HFFc6 (cell line): ENCODE measurements at regions not wholly inside any gene's neighbourhood (a gene's known extent, or its start where the extent isn't known, plus 50 kb on each side); places are given as distances from the start of the nearest gene placed in this dataset.
"Not testable (repeated sequence)": the region's sequence is repeated elsewhere in the genome, so short reads cannot be mapped to it uniquely, and the experiment has no call there.

Experiments used
- DNase-seq: peaks from one replicate; pipeline ENCODE4 v3.0.0-alpha.2; 2018
- H3K27ac Mint-ChIP-seq: 2 replicates; pipeline ENCODE4 v1.8.0; 2020; ENCODE audit warnings: mild to moderate bottlenecking, mixed read lengths
- H3K27me3 Mint-ChIP-seq: 2 replicates; pipeline ENCODE4 v1.8.0; 2021; ENCODE audit warnings: mild to moderate bottlenecking, moderate library complexity, mixed read lengths; ENCODE audit not compliant: insufficient read depth
- H3K36me3 Mint-ChIP-seq: 2 replicates; pipeline ENCODE4 v1.8.0; 2021; ENCODE audit warnings: low read depth, mixed read lengths
- H3K4me1 Mint-ChIP-seq: 2 replicates; pipeline ENCODE4 v1.8.0; 2020; ENCODE audit warnings: low read depth, mixed read lengths
- H3K4me3 Mint-ChIP-seq: 2 replicates; pipeline ENCODE4 v1.8.0; 2020; ENCODE audit warnings: mild to moderate bottlenecking, moderate library complexity, mixed read lengths
- H3K9me3 Mint-ChIP-seq: 2 replicates; pipeline ENCODE4 v1.8.0; 2020; ENCODE audit warnings: mild to moderate bottlenecking, mixed read lengths
- CTCF ChIP-seq: fragments of 200-600 bp; sonication (generic); IDR thresholded peaks from 2 replicates; pipeline ENCODE4 v1.5.0; 2021; ENCODE audit warnings: antibody characterized with exemption, mild to moderate bottlenecking

GRCh38 chr9:73089304-73089985, 62.2 kb upstream of the ANXA1 start:
- H3K9me3 Mint-ChIP-seq, result no peaks in the 10 kb centered on the region
- DNase-seq, result no peak
- H3K27me3 Mint-ChIP-seq, result 0 out of 2 replicates have a peak, but pooled peaks cover 2% of the 10 kb centered on the region
- no peak overlapping the region for H3K4me3 Mint-ChIP-seq
- TF ChIP-seq CTCF, result no peak
- H3K27ac Mint-ChIP-seq, result no peak overlapping the region
- no peaks in the 10 kb centered on the region for H3K36me3 Mint-ChIP-seq
- H3K4me1 Mint-ChIP-seq, result peaks cover 11% of the 10 kb centered on the region

DNA sequence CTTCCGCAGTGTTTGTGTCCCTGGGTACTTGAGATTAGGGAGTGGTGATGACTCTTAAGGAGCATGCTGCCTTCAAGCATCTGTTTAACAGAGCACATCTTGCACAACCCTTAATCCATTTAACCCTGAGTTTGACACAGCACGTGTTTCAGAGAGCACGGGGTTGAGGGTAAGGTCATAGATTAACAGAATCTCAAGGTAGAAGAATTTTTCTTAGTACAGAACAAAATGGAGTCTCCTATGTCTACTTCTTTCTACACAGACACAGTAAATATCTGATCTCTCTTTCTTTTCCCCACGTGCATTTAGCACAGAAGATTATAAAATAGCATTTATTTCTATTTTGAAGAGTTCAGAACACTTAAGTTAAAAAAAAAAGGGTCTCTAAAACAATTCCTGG, 63.8 kb upstream of the ANXA1 start:
- not testable (repeated sequence) for H3K4me1 Mint-ChIP-seq, DNase-seq

DNA sequence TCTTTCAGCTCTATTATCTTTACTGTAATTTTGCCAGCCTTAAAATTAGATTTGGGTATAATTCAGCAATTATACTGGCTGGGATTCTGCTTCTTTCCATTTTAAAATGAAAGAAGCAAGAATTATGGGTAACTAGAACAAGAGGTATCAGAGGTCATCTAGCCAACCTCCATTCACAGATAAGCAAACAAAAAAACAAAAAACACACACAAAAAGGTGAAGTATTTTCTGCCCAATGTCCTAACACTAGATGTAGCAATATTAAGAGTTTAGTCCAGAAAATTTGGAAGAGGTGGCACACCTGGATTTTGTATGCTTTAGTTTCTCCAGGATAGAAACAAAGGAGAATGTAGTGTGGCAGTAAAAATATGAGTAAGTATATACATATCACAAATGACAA, 68.1 kb upstream of the ANXA1 start:
- H3K9me3 Mint-ChIP-seq, result no peaks in the 10 kb centered on the region
- H3K36me3 Mint-ChIP-seq, result no peaks in the 10 kb centered on the region
- TF ChIP-seq CTCF, result no peak
- H3K4me3 Mint-ChIP-seq, result no peak overlapping the region
- H3K4me1 Mint-ChIP-seq, result peaks cover 27% of the 10 kb centered on the region
- H3K27me3 Mint-ChIP-seq, result peaks cover 4% of the 10 kb centered on the region; the same call in 1 of the 2 replicates
- no peak overlapping the region for H3K27ac Mint-ChIP-seq
- no peak for DNase-seq

More for the DNA sequence above, 63.8 kb upstream of the ANXA1 start:
- not testable (repeated sequence) for H3K4me3 Mint-ChIP-seq, H3K27ac Mint-ChIP-seq, H3K27me3 Mint-ChIP-seq, H3K9me3 Mint-ChIP-seq, H3K36me3 Mint-ChIP-seq

DNA sequence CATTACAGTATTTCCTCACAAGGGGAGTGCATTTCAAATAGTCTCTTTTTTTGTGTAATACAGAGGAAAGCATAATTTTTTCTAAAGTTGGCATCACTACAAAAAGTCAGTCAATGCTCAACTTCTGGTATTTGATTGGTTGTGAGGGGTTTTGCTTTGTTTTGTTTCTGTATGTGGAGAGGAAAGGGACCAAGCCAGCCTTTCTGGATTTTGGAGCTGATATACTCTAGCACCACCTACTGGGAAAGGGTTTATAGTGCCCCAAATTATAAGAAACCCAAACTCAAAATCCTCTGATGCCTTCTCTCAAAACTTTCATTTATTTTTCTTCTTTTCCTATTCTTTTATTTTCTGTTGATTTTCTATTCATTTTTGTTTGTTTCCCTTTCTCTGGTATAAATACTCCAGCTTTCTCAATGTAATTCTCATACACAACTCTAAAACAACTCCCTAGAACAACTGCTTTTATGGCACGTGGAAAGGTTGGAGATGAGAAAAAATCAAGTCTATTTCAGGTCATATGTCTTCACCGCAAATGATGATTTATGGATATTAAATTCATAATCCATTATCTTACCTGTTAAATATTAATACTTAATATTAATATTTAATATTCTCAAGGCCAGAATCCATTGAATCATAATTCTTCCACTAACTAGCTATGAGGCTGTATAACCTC, 69.5 kb upstream of the ANXA1 start:
- H3K36me3 Mint-ChIP-seq, result no peaks in the 10 kb centered on the region
- no peak overlapping the region for H3K27ac Mint-ChIP-seq
- no peaks in the 10 kb centered on the region for H3K9me3 Mint-ChIP-seq
- peak; percentile 88 for TF ChIP-seq CTCF
- DNase-seq, result peak; percentile 36
- peaks cover 3% of the 10 kb centered on the region; the same call in 1 of the 2 replicates for H3K27me3 Mint-ChIP-seq
- no peak overlapping the region for H3K4me3 Mint-ChIP-seq
- peaks cover 36% of the 10 kb centered on the region for H3K4me1 Mint-ChIP-seq

GRCh38 chr9:73080110-73080694, 71.5 kb upstream of the ANXA1 start:
- Mint-ChIP-seq H3K4me1 (peaks cover 45% of the 10 kb centered on the region), H3K36me3 (no peaks in the 10 kb centered on the region), H3K4me3 (peak overlapping the region; percentile 53), H3K27me3 (peaks cover 2% of the 10 kb centered on the region; the same call in 1 of the 2 replicates), H3K27ac (peak overlapping the region; percentile 55; the same call in 1 of the 2 replicates), H3K9me3 (no peaks in the 10 kb centered on the region)
- DNase-seq, result no peak
- no peak for TF ChIP-seq CTCF

- H3K36me3 Mint-ChIP-seq, result no peaks in the 10 kb centered on the region
- no peak overlapping the region for H3K4me3 Mint-ChIP-seq
- peak; percentile 43 for TF ChIP-seq CTCF
- H3K27me3 Mint-ChIP-seq, result peaks cover 2% of the 10 kb centered on the region; the same call in 1 of the 2 replicates
- no peak overlapping the region for H3K27ac Mint-ChIP-seq
- H3K4me1 Mint-ChIP-seq, result peaks cover 54% of the 10 kb centered on the region
- H3K9me3 Mint-ChIP-seq, result no peaks in the 10 kb centered on the region
- DNase-seq, result no peak
These were observed 72.3 kb upstream of the ANXA1 start for GRCh38 chr9:73079326-73079725.
